Right lobe of liver (tissue), 4 donors: ENCODE measurements at regions not wholly inside any gene's neighbourhood (a gene's known extent, or its start where the extent isn't known, plus 50 kb on each side); places are given as distances from the start of the nearest gene placed in this dataset.

Experiments used
- POLR2A ChIP-seq: fragments of 450-650 bp; IDR thresholded peaks from one replicate; pipeline ENCODE4 v1.6.1; 2017; ENCODE audit warnings: antibody characterized with exemption, mild to moderate bottlenecking
- TF ChIP-seq, protein P1 (sequence below), 4 donors: fragments of 200-600 bp in 3 of 4; fragments of 450-650 bp in 1 of 4; IDR thresholded peaks; one replicate each; pipeline versions ENCODE4 v1.5.1 to v1.8.0; 2016 to 2022; ENCODE audit warnings: antibody characterized with exemption in 4 of 4, mild to moderate bottlenecking in 2 of 4
- donor health status: DM: no; HTN: no; CAD: no.
- donor health status: DM: no; HTN: no; CAD: no.
- donor health status: DM: no; HTN: yes; CAD: no.

DNA sequence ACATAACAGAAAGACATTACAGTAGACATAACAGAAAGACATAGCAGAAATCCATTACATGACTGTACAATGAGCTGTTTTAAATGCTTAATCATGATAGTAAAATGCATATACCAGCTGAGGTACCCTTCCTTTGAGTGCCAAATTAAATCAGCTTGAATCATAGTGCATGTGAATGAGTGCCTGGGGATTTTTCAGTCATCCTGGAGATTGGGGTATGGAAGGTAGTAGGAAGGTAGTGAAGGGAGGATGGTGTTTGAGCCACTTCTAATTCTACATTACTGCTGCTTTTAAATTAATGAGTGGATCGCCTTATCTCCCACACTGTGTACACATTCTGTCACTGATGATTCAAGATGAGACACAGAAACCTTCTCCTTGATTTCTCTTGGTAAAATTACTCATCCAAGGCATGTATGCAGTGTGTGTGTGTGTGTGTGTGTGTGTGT is 534.2 kb downstream of the LRFN5 start:
- TF ChIP-seq, protein P1, sequence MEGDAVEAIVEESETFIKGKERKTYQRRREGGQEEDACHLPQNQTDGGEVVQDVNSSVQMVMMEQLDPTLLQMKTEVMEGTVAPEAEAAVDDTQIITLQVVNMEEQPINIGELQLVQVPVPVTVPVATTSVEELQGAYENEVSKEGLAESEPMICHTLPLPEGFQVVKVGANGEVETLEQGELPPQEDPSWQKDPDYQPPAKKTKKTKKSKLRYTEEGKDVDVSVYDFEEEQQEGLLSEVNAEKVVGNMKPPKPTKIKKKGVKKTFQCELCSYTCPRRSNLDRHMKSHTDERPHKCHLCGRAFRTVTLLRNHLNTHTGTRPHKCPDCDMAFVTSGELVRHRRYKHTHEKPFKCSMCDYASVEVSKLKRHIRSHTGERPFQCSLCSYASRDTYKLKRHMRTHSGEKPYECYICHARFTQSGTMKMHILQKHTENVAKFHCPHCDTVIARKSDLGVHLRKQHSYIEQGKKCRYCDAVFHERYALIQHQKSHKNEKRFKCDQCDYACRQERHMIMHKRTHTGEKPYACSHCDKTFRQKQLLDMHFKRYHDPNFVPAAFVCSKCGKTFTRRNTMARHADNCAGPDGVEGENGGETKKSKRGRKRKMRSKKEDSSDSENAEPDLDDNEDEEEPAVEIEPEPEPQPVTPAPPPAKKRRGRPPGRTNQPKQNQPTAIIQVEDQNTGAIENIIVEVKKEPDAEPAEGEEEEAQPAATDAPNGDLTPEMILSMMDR (IDR thresholded peaks at IDR 0.05): no peak
- TF ChIP-seq POLR2A: no peak
